ENCODE measurements at regions not wholly inside any gene's neighbourhood (a gene's known extent, or its start where the extent isn't known, plus 50 kb on each side); places are given as distances from the start of the nearest gene placed in this dataset.
"Not testable (repeated sequence)": the region's sequence is repeated elsewhere in the genome, so short reads cannot be mapped to it uniquely, and the experiment has no call there.

GRCh38 chr16:76108460-76108859 lies 168.7 kb upstream of the CNTNAP4 start:
- H3K9me3 Mint-ChIP-seq: peaks cover 28% of the 10 kb centered on the region
- TF ChIP-seq CTCF (IDR thresholded peaks at IDR 0.05): no peak
- DNase-seq: no peak
- no peaks in the 10 kb centered on the region for H3K36me3 Mint-ChIP-seq (ENCODE audit: low read depth)
- no peaks in the 10 kb centered on the region for H3K4me1 Mint-ChIP-seq (ENCODE audit: low read depth)
- H3K27me3 Mint-ChIP-seq (ENCODE audit: insufficient read depth): no peaks in the 10 kb centered on the region; the same call in 1 of the 2 replicates
- H3K27ac Mint-ChIP-seq: no peak overlapping the region
- no peak overlapping the region for H3K4me3 Mint-ChIP-seq

- no peaks in the 10 kb centered on the region for H3K36me3 Mint-ChIP-seq (ENCODE audit: low read depth)
- no peak overlapping the region for H3K27ac Mint-ChIP-seq
Measured at GRCh38 chr16:76114681-76115080, 162.5 kb upstream of the CNTNAP4 start.

GRCh38 chr16:76118344-76118743 lies 158.9 kb upstream of the CNTNAP4 start:
- H3K4me3 Mint-ChIP-seq: no peak overlapping the region

More at GRCh38 chr16:76114681-76115080, 162.5 kb upstream of the CNTNAP4 start:
- no peak for DNase-seq
- no peaks in the 10 kb centered on the region; the same call in 1 of the 2 replicates for H3K27me3 Mint-ChIP-seq (ENCODE audit: insufficient read depth)
- no peak for TF ChIP-seq CTCF (IDR thresholded peaks at IDR 0.05)
- H3K4me1 Mint-ChIP-seq (ENCODE audit: low read depth): no peaks in the 10 kb centered on the region
- H3K9me3 Mint-ChIP-seq: peaks cover 16% of the 10 kb centered on the region
- H3K4me3 Mint-ChIP-seq: no peak overlapping the region

GRCh38 chr16:76121636-76122035 lies 155.6 kb upstream of the CNTNAP4 start:
- H3K4me3 Mint-ChIP-seq: no peak overlapping the region
- no peak for DNase-seq
- peaks cover 24% of the 10 kb centered on the region for H3K9me3 Mint-ChIP-seq
- no peaks in the 10 kb centered on the region for H3K4me1 Mint-ChIP-seq (ENCODE audit: low read depth)
- no peak overlapping the region for H3K27ac Mint-ChIP-seq
- no peaks in the 10 kb centered on the region for H3K36me3 Mint-ChIP-seq (ENCODE audit: low read depth)
- H3K27me3 Mint-ChIP-seq (ENCODE audit: insufficient read depth): no peaks in the 10 kb centered on the region; the same call in 1 of the 2 replicates
- no peak for TF ChIP-seq CTCF (IDR thresholded peaks at IDR 0.05)

More at GRCh38 chr16:76118344-76118743, 158.9 kb upstream of the CNTNAP4 start:
- no peak for DNase-seq
- Mint-ChIP-seq H3K9me3 (peaks cover 19% of the 10 kb centered on the region), H3K4me1 (ENCODE audit: low read depth) (no peaks in the 10 kb centered on the region), H3K36me3 (ENCODE audit: low read depth) (no peaks in the 10 kb centered on the region), H3K27ac (no peak overlapping the region), H3K27me3 (ENCODE audit: insufficient read depth) (no peaks in the 10 kb centered on the region; the same call in 1 of the 2 replicates)
- no peak for TF ChIP-seq CTCF (IDR thresholded peaks at IDR 0.05)

- H3K27ac Mint-ChIP-seq: no peak overlapping the region
- no peaks in the 10 kb centered on the region for H3K4me1 Mint-ChIP-seq (ENCODE audit: low read depth)
- H3K27me3 Mint-ChIP-seq (ENCODE audit: insufficient read depth): no peaks in the 10 kb centered on the region; the same call in 1 of the 2 replicates
- no peak for TF ChIP-seq CTCF (IDR thresholded peaks at IDR 0.05)
- no peak for DNase-seq
- H3K36me3 Mint-ChIP-seq (ENCODE audit: low read depth): no peaks in the 10 kb centered on the region
- no peak overlapping the region for H3K4me3 Mint-ChIP-seq
- H3K9me3 Mint-ChIP-seq: peaks cover 31% of the 10 kb centered on the region
Measured at GRCh38 chr16:76123966-76124365, 153.2 kb upstream of the CNTNAP4 start.

- Mint-ChIP-seq H3K4me1 (ENCODE audit: low read depth) (no peaks in the 10 kb centered on the region), H3K27me3 (ENCODE audit: insufficient read depth) (no peaks in the 10 kb centered on the region; the same call in 1 of the 2 replicates), H3K9me3 (peaks cover 44% of the 10 kb centered on the region), H3K4me3 (no peak overlapping the region), H3K27ac (no peak overlapping the region), H3K36me3 (ENCODE audit: low read depth) (no peaks in the 10 kb centered on the region)
- TF ChIP-seq CTCF (IDR thresholded peaks at IDR 0.05): no peak
- DNase-seq: no peak
Measured at GRCh38 chr16:76125871-76126270, 151.3 kb upstream of the CNTNAP4 start.

- H3K9me3 Mint-ChIP-seq: peaks cover 33% of the 10 kb centered on the region
Measured at GRCh38 chr16:76138056-76138455, 139.1 kb upstream of the CNTNAP4 start.

More at GRCh38 chr16:76138056-76138455, 139.1 kb upstream of the CNTNAP4 start:
- H3K27me3 Mint-ChIP-seq (ENCODE audit: insufficient read depth); DNase-seq; H3K36me3 Mint-ChIP-seq (ENCODE audit: low read depth); H3K4me1 Mint-ChIP-seq (ENCODE audit: low read depth); H3K27ac Mint-ChIP-seq; H3K4me3 Mint-ChIP-seq: not testable (repeated sequence)

Data from HFFc6 (cell line).